HepG2 (cell line): ENCODE measurements at regions not wholly inside any gene's neighbourhood (a gene's known extent, or its start where the extent isn't known, plus 50 kb on each side); places are given as distances from the start of the nearest gene placed in this dataset.

Experiments used
- ATAC-seq: fragments of 200-7000 bp; cut with Tn5 transposase; 3 replicates; pipeline ENCODE4 v1.9.1; 2020; ENCODE audit warnings: mild to moderate bottlenecking, moderate library complexity
- BruUV-seq: library from RNA; stranded (reverse); fragments of 400-500 nt; replicated peaks from 2 replicates; lab custom pipeline; 2021; lab: Mats Ljungman, UMichigan
- CTCF ChIA-PET: fragments of 300-600 bp; formaldehyde crosslinking; extraction: SDS; loops from one replicate; lab custom pipeline; 2021; ENCODE audit warnings: low total read pairs, inconsistent platforms, low intra/inter-chr PET ratio; lab: Yijun Ruan, JAX
- POLR2A ChIA-PET: fragments of 350-600 bp; sonication (Branson Sonifier 250); formaldehyde crosslinking; loops from one replicate; lab custom pipeline; 2020; ENCODE audit warnings: antibody characterized with exemption, inconsistent platforms; lab: Yijun Ruan, JAX
- DNase-seq: peaks from one replicate; pipeline ENCODE4 v3.0.0-alpha.2; 2015; ENCODE audit warnings: low spot score
- FAIRE-seq: peaks from 3 replicates; lab custom pipeline; 2011; peaks lifted over from hg19 to GRCh38; lab: Jason Lieb, UNC
- H2AFZ ChIP-seq: one replicate; pipeline ENCODE4 v1.6.1; 2011; ENCODE audit warnings: low read length, inconsistent platforms
- H3K27ac ChIP-seq: fragments of 300-600 bp; 3 replicates; pipeline ENCODE4 v1.8.0; 2011; ENCODE audit warnings: mixed run types, mild to moderate bottlenecking, mixed read lengths, low read length, inconsistent platforms; ENCODE audit not compliant: insufficient read depth; ENCODE audit errors: extremely low read length
- H3K27me3 ChIP-seq, 2 experiments: fragments of 200-600 bp in 1 of 2; 2 replicates in 1 of 2; 3 replicates in 1 of 2; pipeline versions ENCODE4 v1.6.0 to v1.8.0; 2011; ENCODE audit warnings: low read length in 2 of 2, mild to moderate bottlenecking in 2 of 2, moderate library complexity in 2 of 2, inconsistent platforms in 1 of 2; ENCODE audit not compliant: insufficient read depth in 2 of 2, control insufficient read depth in 1 of 2
- H3K36me3 ChIP-seq, 2 experiments: fragments of 200-600 bp in 1 of 2; replicated peaks in 1 of 2; 2 replicates in 1 of 2; 3 replicates in 1 of 2; pipeline versions ENCODE4 v1.5.1 to v1.8.0; 2011; ENCODE audit warnings: low read length in 2 of 2, inconsistent platforms in 1 of 2; ENCODE audit not compliant: insufficient read depth in 2 of 2, control insufficient read depth in 1 of 2
- H3K4me1 ChIP-seq: 2 replicates; pipeline ENCODE4 v1.5.1; 2012; ENCODE audit warnings: low read length, inconsistent platforms; ENCODE audit not compliant: insufficient read depth
- H3K4me2 ChIP-seq: 2 replicates; pipeline ENCODE4 v1.6.0; 2011; ENCODE audit warnings: low read depth, low read length, inconsistent platforms
- H3K4me3 ChIP-seq, 3 experiments: fragments of 200-600 bp in 1 of 3; sonication (generic), shearing (Covaris generic) in 1 of 3; replicated peaks in 1 of 3; 2 replicates each; pipeline ENCODE4 v1.5.1; 2011 to 2016; ENCODE audit warnings: low read length in 3 of 3, inconsistent platforms in 2 of 3, low read depth in 2 of 3, mild to moderate bottlenecking in 2 of 3, control low read depth in 1 of 3, mixed read lengths in 1 of 3; ENCODE audit not compliant: insufficient read depth in 1 of 3
- H3K79me2 ChIP-seq: one replicate; pipeline ENCODE4 v1.6.1; 2011; ENCODE audit warnings: low read length, inconsistent platforms; ENCODE audit not compliant: insufficient read depth
- H3K9ac ChIP-seq: 2 replicates; pipeline ENCODE4 v1.6.0; 2011; ENCODE audit warnings: mild to moderate bottlenecking, low read depth, low read length, inconsistent platforms; ENCODE audit not compliant: insufficient read depth
- H3K9me3 ChIP-seq: 2 replicates; pipeline ENCODE4 v1.5.1; 2012; ENCODE audit warnings: mild to moderate bottlenecking, low read length
- H4K20me1 ChIP-seq: 2 replicates; pipeline ENCODE4 v1.6.0; 2011; ENCODE audit warnings: inconsistent platforms, mild to moderate bottlenecking, low read length, moderate library complexity; ENCODE audit not compliant: insufficient read depth
- ARID5B ChIP-seq: IDR thresholded peaks from 2 replicates; pipeline ENCODE4 v1.4.0; 2020; ENCODE audit warnings: mild to moderate bottlenecking, missing genetic modification reagents
- PAWR ChIP-seq: sonication (generic); formaldehyde crosslinking; IDR thresholded peaks from 2 replicates; pipeline ENCODE4 v1.4.0; 2020; ENCODE audit warnings: missing genetic modification reagents, mild to moderate bottlenecking, borderline replicate concordance
- ZBTB42 ChIP-seq: sonication (generic); formaldehyde crosslinking; IDR thresholded peaks from 2 replicates; pipeline ENCODE4 v1.5.0; 2020; ENCODE audit warnings: mild to moderate bottlenecking, missing genetic modification reagents
- ZBTB44 ChIP-seq: sonication (generic); formaldehyde crosslinking; IDR thresholded peaks from 2 replicates; pipeline ENCODE4 v1.4.0; 2020; ENCODE audit warnings: missing genetic modification reagents
- ZNF24 ChIP-seq: fragments of 450-650 bp; IDR thresholded peaks from 2 replicates; pipeline ENCODE4 v1.6.1; 2017; ENCODE audit warnings: antibody characterized with exemption, mild to moderate bottlenecking
- ZNF510 ChIP-seq: sonication (generic); formaldehyde crosslinking; IDR thresholded peaks from 2 replicates; pipeline ENCODE4 v1.4.0; 2020; ENCODE audit warnings: low read depth, mild to moderate bottlenecking, missing genetic modification reagents
- ZNF703 ChIP-seq: sonication (generic); formaldehyde crosslinking; IDR thresholded peaks from 2 replicates; pipeline ENCODE4 v1.5.1; 2020; ENCODE audit warnings: missing genetic modification reagents, mild to moderate bottlenecking, moderate library complexity, borderline replicate concordance
- in situ Hi-C: cut with HindIII; loops from 2 replicates; pipeline ENCODE4 v1.10.0; 2017; ENCODE audit warnings: low pct_unique_long_range_greater_than_20kb; ENCODE audit not compliant: extremely low pct_ligation_motif_present
- intact Hi-C: fragments of 100-400 bp; cut with micrococcal nuclease; formaldehyde crosslinking; loops from one replicate; pipeline ENCODE4 v1.10.0; 2022; ENCODE audit not compliant: unreplicated experiment

GRCh38 chr7:118846977-118847376 is 622.5 kb downstream of the ANKRD7 start:
- no peaks in the 10 kb centered on the region for H3K4me1 ChIP-seq
- H3K4me3 ChIP-seq, result no peak overlapping the region
- H3K27me3 ChIP-seq, result no peaks in the 10 kb centered on the region
- ATAC-seq (no peak), FAIRE-seq (no peak), DNase-seq (no peak)
- TF ChIP-seq ARID5B (CRISPR knock-in tag) (no peak), ZNF703 (CRISPR knock-in tag) (no peak), PAWR (CRISPR knock-in tag) (no peak), ZBTB42 (CRISPR knock-in tag) (no peak), ZNF24 (no peak), ZBTB44 (CRISPR knock-in tag) (no peak), ZNF510 (CRISPR knock-in tag) (no peak)
- ChIA-PET CTCF (no interaction called here), POLR2A (no interaction called here)
- H2AFZ ChIP-seq, result no peak overlapping the region
- no peak overlapping the region for H3K27ac ChIP-seq
- intact Hi-C loops (no loop called here), in situ Hi-C loops (no loop called here)
- H3K4me2 ChIP-seq, result no peak overlapping the region
- H3K79me2 ChIP-seq, result no peaks in the 10 kb centered on the region
- H3K9ac ChIP-seq, result no peak overlapping the region
- BruUV-seq, result no TSS peak
- no peaks in the 10 kb centered on the region for H3K9me3 ChIP-seq
- no peaks in the 10 kb centered on the region for H3K36me3 ChIP-seq
- no peaks in the 10 kb centered on the region for H4K20me1 ChIP-seq
